PFSK-1 (cell line): ENCODE measurements at regions not wholly inside any gene's neighbourhood (a gene's known extent, or its start where the extent isn't known, plus 50 kb on each side); places are given as distances from the start of the nearest gene placed in this dataset.

Experiments
- FOXP2 ChIP-seq: optimal IDR thresholded peaks from 2 replicates; pipeline ENCODE3; 2011; ENCODE audit warnings: borderline replicate concordance, control low read depth, inconsistent platforms; ENCODE audit not compliant: insufficient read depth; ENCODE audit errors: extremely low read length, extremely low read depth
- POLR2AphosphoS5 ChIP-seq: IDR thresholded peaks from 2 replicates; pipeline ENCODE4 v1.6.1; 2012; ENCODE audit warnings: low read depth, mild to moderate bottlenecking, control low read depth, low read length, moderate library complexity
- SIN3A ChIP-seq: IDR thresholded peaks from 2 replicates; pipeline ENCODE4 v1.6.1; 2012; ENCODE audit warnings: mild to moderate bottlenecking, low read length, moderate library complexity, borderline replicate concordance; ENCODE audit not compliant: insufficient read depth
- TAF1 ChIP-seq: IDR thresholded peaks from 2 replicates; pipeline ENCODE4 v1.6.1; 2012; ENCODE audit warnings: low read length, control low read depth, borderline replicate concordance; ENCODE audit not compliant: insufficient read depth
- TF ChIP-seq, protein P1 (sequence below), 2 experiments: IDR thresholded peaks; 2 replicates each; pipeline versions ENCODE4 v1.6.1 to v1.8.0; 2011 to 2012; ENCODE audit warnings: low read depth in 2 of 2, low read length in 2 of 2, control low read depth in 1 of 2, inconsistent platforms in 1 of 2, mild to moderate bottlenecking in 1 of 2, moderate library complexity in 1 of 2; ENCODE audit not compliant: insufficient read depth in 1 of 2

DNA sequence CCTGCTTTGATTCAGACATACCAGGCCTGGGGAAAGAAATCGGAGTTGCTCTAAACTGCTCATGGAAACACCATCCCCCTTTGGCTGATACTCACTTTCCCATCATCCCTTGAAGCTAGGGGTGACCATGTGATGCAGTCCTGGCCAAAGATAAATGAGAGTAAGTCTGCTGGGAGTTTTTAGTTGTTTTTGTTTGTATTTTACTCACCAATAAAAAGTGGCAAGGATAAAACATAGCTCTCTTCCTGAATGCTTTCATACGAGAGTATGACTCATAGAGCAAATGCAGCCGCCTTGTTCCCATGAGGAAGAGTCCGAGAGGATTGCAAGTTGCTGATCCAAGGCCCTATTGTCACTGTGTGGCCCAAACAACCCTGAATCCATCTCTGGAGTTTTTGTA lies 126.4 kb upstream of the TMEM132C start:
- TF ChIP-seq, protein P1, sequence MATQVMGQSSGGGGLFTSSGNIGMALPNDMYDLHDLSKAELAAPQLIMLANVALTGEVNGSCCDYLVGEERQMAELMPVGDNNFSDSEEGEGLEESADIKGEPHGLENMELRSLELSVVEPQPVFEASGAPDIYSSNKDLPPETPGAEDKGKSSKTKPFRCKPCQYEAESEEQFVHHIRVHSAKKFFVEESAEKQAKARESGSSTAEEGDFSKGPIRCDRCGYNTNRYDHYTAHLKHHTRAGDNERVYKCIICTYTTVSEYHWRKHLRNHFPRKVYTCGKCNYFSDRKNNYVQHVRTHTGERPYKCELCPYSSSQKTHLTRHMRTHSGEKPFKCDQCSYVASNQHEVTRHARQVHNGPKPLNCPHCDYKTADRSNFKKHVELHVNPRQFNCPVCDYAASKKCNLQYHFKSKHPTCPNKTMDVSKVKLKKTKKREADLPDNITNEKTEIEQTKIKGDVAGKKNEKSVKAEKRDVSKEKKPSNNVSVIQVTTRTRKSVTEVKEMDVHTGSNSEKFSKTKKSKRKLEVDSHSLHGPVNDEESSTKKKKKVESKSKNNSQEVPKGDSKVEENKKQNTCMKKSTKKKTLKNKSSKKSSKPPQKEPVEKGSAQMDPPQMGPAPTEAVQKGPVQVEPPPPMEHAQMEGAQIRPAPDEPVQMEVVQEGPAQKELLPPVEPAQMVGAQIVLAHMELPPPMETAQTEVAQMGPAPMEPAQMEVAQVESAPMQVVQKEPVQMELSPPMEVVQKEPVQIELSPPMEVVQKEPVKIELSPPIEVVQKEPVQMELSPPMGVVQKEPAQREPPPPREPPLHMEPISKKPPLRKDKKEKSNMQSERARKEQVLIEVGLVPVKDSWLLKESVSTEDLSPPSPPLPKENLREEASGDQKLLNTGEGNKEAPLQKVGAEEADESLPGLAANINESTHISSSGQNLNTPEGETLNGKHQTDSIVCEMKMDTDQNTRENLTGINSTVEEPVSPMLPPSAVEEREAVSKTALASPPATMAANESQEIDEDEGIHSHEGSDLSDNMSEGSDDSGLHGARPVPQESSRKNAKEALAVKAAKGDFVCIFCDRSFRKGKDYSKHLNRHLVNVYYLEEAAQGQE (IDR thresholded peaks at IDR 0.05; ENCODE audit: insufficient read depth in 1 of 2, low read depth in 2 of 2, low read length in 2 of 2), result no peak
- TF ChIP-seq TAF1 (no peak), SIN3A (no peak), POLR2AphosphoS5 (no peak), FOXP2 (no peak)

DNA sequence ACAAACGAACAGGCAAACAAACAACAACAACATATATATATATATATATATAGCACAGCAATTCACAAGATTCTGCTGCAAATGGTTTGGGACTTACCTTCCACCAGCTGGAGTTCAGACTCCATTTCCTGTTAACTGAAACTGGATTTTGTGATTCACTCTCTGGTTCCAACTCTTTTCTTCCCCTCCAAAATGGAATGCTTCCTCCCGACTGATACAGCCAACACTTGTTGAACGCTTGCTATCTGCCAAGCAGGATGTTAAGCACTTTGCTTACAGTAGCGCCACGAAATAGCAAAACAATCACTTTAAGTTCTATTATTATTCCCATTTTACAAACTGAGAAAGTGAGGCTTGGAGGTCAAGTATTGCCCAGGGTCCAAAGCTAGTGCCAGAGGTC lies 116.0 kb upstream of the TMEM132C start:
- no peak for TF ChIP-seq POLR2AphosphoS5
- TF ChIP-seq FOXP2, result no peak
- TF ChIP-seq TAF1, result no peak
- TF ChIP-seq SIN3A, result no peak
- TF ChIP-seq, protein P1 (IDR thresholded peaks at IDR 0.05; ENCODE audit: insufficient read depth in 1 of 2, low read depth in 2 of 2, low read length in 2 of 2), result no peak

GRCh38 chr12:128155571-128155970 lies 111.4 kb upstream of the TMEM132C start:
- TF ChIP-seq, protein P1 (IDR thresholded peaks at IDR 0.05; ENCODE audit: insufficient read depth in 1 of 2, low read depth in 2 of 2, low read length in 2 of 2), result no peak
- TF ChIP-seq FOXP2 (no peak), POLR2AphosphoS5 (no peak), TAF1 (no peak), SIN3A (no peak)

GRCh38 chr12:128163086-128163485 lies 103.9 kb upstream of the TMEM132C start:
- TF ChIP-seq POLR2AphosphoS5 (no peak), SIN3A (no peak), FOXP2 (no peak), TAF1 (no peak)
- TF ChIP-seq, protein P1 (IDR thresholded peaks at IDR 0.05; ENCODE audit: insufficient read depth in 1 of 2, low read depth in 2 of 2, low read length in 2 of 2), result no peak

DNA sequence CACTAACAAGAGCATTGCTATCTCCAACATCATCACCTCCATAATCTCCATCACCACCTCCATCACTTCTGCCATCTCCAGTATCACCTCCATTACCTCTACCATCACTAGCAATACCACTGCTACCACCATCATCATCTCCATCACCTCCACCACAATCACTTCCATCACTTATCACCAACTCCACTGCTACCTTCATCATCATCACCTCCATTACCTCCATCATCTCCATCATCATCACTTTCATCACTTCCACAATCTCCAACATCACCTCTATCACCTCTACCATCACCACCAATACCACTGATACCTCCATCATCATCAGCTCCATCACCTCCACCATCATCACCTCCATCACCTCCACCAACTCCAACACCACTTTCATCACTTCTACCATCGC lies 102.4 kb upstream of the TMEM132C start:
- TF ChIP-seq SIN3A, result no peak
- no peak for TF ChIP-seq FOXP2
- TF ChIP-seq POLR2AphosphoS5, result no peak
- TF ChIP-seq, protein P1 (IDR thresholded peaks at IDR 0.05; ENCODE audit: insufficient read depth in 1 of 2, low read depth in 2 of 2, low read length in 2 of 2), result no peak
- TF ChIP-seq TAF1, result no peak
